Endometrium (tissue), 2 donors: ENCODE measurements at regions not wholly inside any gene's neighbourhood (a gene's known extent, or its start where the extent isn't known, plus 50 kb on each side); places are given as distances from the start of the nearest gene placed in this dataset.

Experiments used
- FAIRE-seq: peaks from 2 replicates; lab custom pipeline; 2012; peaks lifted over from hg19 to GRCh38; lab: Jason Lieb, UNC
- donor health status: control.
- donor health status: control.

DNA sequence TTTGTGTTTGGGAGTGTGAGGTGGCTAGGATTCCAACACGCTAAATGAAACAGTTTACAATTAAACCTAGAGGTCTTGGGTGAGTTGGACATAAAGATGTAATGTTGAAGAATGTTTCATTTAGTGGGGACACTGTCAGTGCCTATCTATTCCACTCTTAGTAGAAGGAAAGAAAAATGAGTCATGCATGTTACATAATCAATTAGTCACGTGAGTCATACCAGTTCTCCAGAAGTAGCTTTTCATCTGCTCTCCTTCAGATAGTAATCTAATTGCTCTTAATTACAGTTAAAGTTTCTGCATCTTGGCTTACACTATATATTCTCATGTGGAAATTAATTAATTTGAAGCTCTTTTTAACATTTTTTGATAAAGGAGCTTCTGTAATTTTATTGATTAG, 115.7 kb upstream of the P2RY1 start:
- no peak for FAIRE-seq

GRCh38 chr3:152720951-152721718, 113.8 kb upstream of the P2RY1 start:
- no peak for FAIRE-seq

- no peak for FAIRE-seq
Observed at GRCh38 chr3:152724270-152724669, 110.7 kb upstream of the P2RY1 start.

- FAIRE-seq: peak; percentile 75
Observed at GRCh38 chr3:152728231-152728980, 106.5 kb upstream of the P2RY1 start.

DNA sequence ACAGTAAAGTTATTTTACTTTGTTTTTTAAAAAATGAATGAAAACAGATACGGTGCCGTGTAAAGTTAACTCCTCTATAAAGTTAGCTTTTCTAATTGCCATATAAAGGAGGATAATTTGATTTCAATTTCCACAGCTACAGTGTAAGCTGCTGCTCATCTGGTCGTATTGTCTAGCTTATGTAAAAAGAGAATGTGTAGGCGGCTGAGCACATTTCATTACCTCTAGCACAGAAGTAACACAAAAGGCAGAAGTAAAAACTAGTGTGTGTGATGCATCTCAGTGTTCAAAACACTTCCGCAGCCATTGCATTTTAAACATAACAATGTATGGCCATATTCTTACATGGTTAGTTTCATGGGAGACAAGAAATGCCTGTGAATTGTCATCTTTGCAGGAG, 105.0 kb upstream of the P2RY1 start:
- no peak for FAIRE-seq

GRCh38 chr3:152731511-152731910, 103.4 kb upstream of the P2RY1 start:
- FAIRE-seq: no peak

- FAIRE-seq: no peak
Observed at GRCh38 chr3:152733584-152734119, 101.3 kb upstream of the P2RY1 start.

GRCh38 chr3:152737021-152737908, 97.7 kb upstream of the P2RY1 start:
- no peak for FAIRE-seq

GRCh38 chr3:152738656-152739055, 96.3 kb upstream of the P2RY1 start:
- no peak for FAIRE-seq

GRCh38 chr3:152742368-152743347, 92.3 kb upstream of the P2RY1 start:
- FAIRE-seq: no peak

DNA sequence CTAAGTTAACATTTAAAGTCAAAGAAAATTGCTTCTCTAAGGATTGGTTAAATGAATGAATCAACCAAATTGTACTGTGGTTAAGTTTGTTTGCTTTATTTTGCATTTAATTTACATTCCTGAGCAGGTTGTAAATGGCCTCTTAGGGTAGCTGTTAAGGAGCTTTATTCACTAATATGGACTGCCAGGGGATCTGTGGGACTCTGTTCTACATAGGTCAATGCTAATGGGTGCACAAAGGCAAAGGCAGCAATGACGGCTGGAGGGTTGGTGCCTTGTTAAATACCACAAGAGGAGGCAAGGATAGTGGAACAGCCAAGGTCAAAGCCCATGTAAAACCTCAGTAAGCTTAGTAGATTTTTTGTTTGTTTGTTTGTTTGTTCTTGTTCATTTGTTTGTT, 89.3 kb upstream of the P2RY1 start:
- FAIRE-seq: no peak

DNA sequence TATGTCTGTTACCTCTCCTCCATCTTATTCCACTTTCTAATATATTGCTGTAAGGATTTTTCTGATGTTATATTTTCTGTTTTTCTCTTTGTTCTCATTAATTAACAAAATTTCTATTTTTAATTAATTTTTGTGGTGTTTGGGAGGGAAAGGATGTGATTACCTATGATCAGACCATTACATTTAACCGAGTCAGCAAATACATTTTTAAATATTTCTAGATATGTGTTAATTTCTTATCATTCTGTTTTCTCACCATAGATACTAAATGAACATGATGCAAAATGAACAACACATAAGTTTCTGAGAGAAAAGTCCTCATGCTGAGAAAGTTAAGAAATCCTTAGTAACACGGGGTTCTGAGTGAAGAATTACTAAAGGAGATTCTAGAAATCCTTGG, 80.6 kb upstream of the P2RY1 start:
- no peak for FAIRE-seq

- no peak for FAIRE-seq
Observed at GRCh38 chr3:152756807-152757206, 78.1 kb upstream of the P2RY1 start.

DNA sequence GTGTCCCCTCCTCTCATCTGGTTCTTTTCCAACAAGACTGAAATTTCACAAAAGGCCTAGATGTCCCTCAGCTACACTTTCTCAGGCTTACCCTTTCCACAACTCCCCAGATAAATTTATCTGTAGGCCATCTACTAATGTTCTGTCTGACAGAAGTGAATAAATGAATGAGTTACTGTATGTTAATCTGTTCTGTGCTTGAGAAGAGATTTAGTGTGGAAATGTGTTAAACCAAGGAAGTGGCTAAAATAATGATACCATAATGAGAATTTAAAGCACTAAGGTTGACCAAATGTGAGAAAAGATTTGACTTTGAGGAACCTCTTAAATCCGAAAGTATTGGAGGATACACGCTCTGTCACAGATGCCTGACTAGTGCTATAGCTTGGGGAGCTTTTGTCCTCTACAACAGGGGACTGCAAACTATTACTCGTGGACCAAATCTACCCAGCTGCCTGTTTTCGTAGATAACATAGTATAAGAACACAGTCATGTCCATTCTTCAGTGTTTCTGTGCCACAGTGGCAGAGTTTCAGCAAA, 74.8 kb upstream of the P2RY1 start:
- no peak for FAIRE-seq

- no peak for FAIRE-seq
Observed at GRCh38 chr3:152760591-152760990, 74.3 kb upstream of the P2RY1 start.

GRCh38 chr3:152768478-152768877, 66.5 kb upstream of the P2RY1 start:
- no peak for FAIRE-seq

DNA sequence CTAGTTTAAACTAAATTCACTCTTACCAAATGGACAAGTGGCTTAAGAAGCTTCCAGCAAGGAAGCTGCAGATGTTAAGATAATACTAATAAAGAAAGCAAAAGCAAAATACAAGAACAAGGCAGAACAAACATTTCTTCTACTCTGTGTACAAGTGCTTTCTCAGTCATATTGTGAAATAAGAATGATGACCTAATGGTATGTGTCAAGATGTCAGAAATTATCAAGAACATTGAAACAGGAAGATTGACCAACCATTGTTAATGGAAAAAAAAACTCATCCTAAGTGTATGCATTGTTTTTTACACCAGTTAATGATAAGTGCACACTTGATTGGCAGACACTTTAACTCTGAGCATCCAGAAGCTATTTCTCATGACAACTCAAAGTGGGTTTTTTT, 65.4 kb upstream of the P2RY1 start:
- no peak for FAIRE-seq

- FAIRE-seq: no peak
Observed at GRCh38 chr3:152770296-152770695, 64.6 kb upstream of the P2RY1 start.

DNA sequence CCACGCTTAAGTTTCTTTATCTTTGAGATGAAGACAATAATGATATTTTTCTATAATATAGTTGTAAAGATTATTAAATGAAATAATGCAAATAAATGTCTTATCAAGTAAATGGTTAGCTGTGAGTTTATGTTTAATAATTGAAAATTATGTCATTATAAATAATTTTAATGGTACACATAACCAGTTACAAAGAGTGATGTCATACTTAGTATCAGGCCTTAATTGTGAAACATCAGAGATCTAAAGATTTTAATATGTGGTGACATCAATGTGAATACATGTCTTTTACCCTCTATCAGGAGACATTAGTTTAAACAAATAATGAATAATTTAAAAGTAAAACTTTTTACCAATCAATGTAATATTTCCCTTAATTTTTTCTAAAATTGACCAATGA, 63.8 kb upstream of the P2RY1 start:
- FAIRE-seq: peak; percentile 18

GRCh38 chr3:152772674-152773225, 62.2 kb upstream of the P2RY1 start:
- FAIRE-seq: no peak

GRCh38 chr3:152773633-152774032, 61.3 kb upstream of the P2RY1 start:
- no peak for FAIRE-seq
